Kidney (tissue), 13 donors: ENCODE measurements at regions not wholly inside any gene's neighbourhood (a gene's known extent, or its start where the extent isn't known, plus 50 kb on each side); places are given as distances from the start of the nearest gene placed in this dataset.

Source experiments
- DNase-seq, 5 donors: peaks; one replicate each; pipeline ENCODE4 v3.0.0-alpha.2; 2013 to 2020
- FAIRE-seq: peaks from 2 replicates; lab custom pipeline; 2012; peaks lifted over from hg19 to GRCh38; lab: Jason Lieb, UNC
- H3K27ac ChIP-seq, 2 donors: one replicate each; pipeline ENCODE4 v1.7.0; 2013; ENCODE audit warnings: low read depth in 2 of 2, low read length in 2 of 2, inconsistent platforms in 1 of 2
- H3K27me3 ChIP-seq: one replicate; pipeline ENCODE4 v1.7.1; 2013; ENCODE audit warnings: low read length, inconsistent platforms; ENCODE audit not compliant: control insufficient read depth, insufficient read depth
- H3K36me3 ChIP-seq, 3 donors: one replicate each; pipeline versions ENCODE4 v1.7.0 to v1.7.1; 2013; ENCODE audit warnings: low read length in 3 of 3, control low read depth in 1 of 3, inconsistent platforms in 1 of 3; ENCODE audit not compliant: insufficient read depth in 3 of 3, control insufficient read depth in 2 of 3
- H3K4me1 ChIP-seq, 3 donors: one replicate each; pipeline versions ENCODE4 v1.7.0 to v1.7.1; 2013; ENCODE audit warnings: low read length in 3 of 3, inconsistent platforms in 1 of 3, low read depth in 1 of 3; ENCODE audit not compliant: control insufficient read depth in 2 of 3, insufficient read depth in 2 of 3
- H3K4me3 ChIP-seq, 3 donors: one replicate each; pipeline versions ENCODE4 v1.7.0 to v1.8.1; 2013; ENCODE audit warnings: low read length in 3 of 3, control low read depth in 1 of 3, inconsistent platforms in 1 of 3
- H3K9ac ChIP-seq, 3 donors: one replicate each; pipeline versions ENCODE4 v1.7.0 to v1.7.1; 2013; ENCODE audit warnings: low read length in 3 of 3, control low read depth in 1 of 3, inconsistent platforms in 1 of 3
- H3K9me3 ChIP-seq, 3 donors: one replicate each; pipeline versions ENCODE4 v1.7.0 to v1.7.1; 2013; ENCODE audit warnings: low read length in 3 of 3, control low read depth in 1 of 3, inconsistent platforms in 1 of 3; ENCODE audit not compliant: control insufficient read depth in 2 of 3, insufficient read depth in 1 of 3
- CTCF ChIP-seq: IDR thresholded peaks from 3 replicates; pipeline ENCODE4 v1.5.1; 2012; ENCODE audit warnings: mild to moderate bottlenecking, moderate library complexity, borderline replicate concordance; ENCODE audit not compliant: insufficient read depth; ENCODE audit errors: extremely low read depth
- intact Hi-C: fragments of 100-400 bp; cut with DNase I; formaldehyde crosslinking; loops from one replicate; pipeline ENCODE4 v1.11.1; 2022
- donor health status: control.
- donor health status: control.
- donor health status: control.
- donor health status: control.
- donor health status: control.
- donor health status: DM: yes; HTN: yes; CAD: no.
- donor health status: Normal renal cell carcinoma (clear cell type).

GRCh38 chr5:173670130-173670651 lies 53.7 kb upstream of the BOD1 start:
- no peaks in the 10 kb centered on the region for H3K36me3 ChIP-seq
- H3K9me3 ChIP-seq = no peaks in the 10 kb centered on the region
- FAIRE-seq (no peak), DNase-seq (no peak)
- H3K4me3 ChIP-seq = no peak overlapping the region
- TF ChIP-seq CTCF = no peak
- intact Hi-C loops = no loop called here
- peak overlapping the region; percentile 51 to 63 for H3K27ac ChIP-seq
- peak overlapping the region in 1 of 3 donors; percentile 48 for H3K9ac ChIP-seq
- H3K27me3 ChIP-seq = no peaks in the 10 kb centered on the region
- H3K4me1 ChIP-seq = peaks cover 2 to 22% (median 18%) of the 10 kb centered on the region in 3 donors

GRCh38 chr5:173670791-173671120 lies 54.3 kb upstream of the BOD1 start:
- no peaks in the 10 kb centered on the region for H3K36me3 ChIP-seq
- peak overlapping the region in 1 of 3 donors; percentile 17 for H3K4me3 ChIP-seq
- H3K9ac ChIP-seq = peak overlapping the region in 1 of 3 donors; percentile 31
- TF ChIP-seq CTCF = no peak
- no peak for DNase-seq
- H3K4me1 ChIP-seq = peaks cover 2 to 22% (median 18%) of the 10 kb centered on the region in 3 donors
- peak overlapping the region; percentile 63 to 86 for H3K27ac ChIP-seq
- no peaks in the 10 kb centered on the region for H3K9me3 ChIP-seq
- H3K27me3 ChIP-seq = no peaks in the 10 kb centered on the region
- no peak for FAIRE-seq
- intact Hi-C loops = no loop called here

GRCh38 chr5:173671121-173671949 lies 54.9 kb upstream of the BOD1 start:
- peak overlapping the region in 1 of 3 donors; percentile 31 for H3K9ac ChIP-seq
- peak overlapping the region; percentile 2 to 86 for H3K27ac ChIP-seq
- H3K36me3 ChIP-seq = no peaks in the 10 kb centered on the region
- intact Hi-C loops = no loop called here
- H3K27me3 ChIP-seq = no peaks in the 10 kb centered on the region
- DNase-seq (peak in 1 of 5 donors; percentile 79), FAIRE-seq (no peak)
- H3K9me3 ChIP-seq = peaks cover 0 to 1% (median 0%) of the 10 kb centered on the region in 3 donors
- H3K4me3 ChIP-seq = peak overlapping the region in 1 of 3 donors; percentile 17
- TF ChIP-seq CTCF = no peak
- peaks cover 2 to 22% (median 18%) of the 10 kb centered on the region in 3 donors for H3K4me1 ChIP-seq
